ENCODE measurements at regions not wholly inside any gene's neighbourhood (a gene's known extent, or its start where the extent isn't known, plus 50 kb on each side); places are given as distances from the start of the nearest gene placed in this dataset.

- FAIRE-seq (no peak), ATAC-seq (no peak), DNase-seq (ENCODE audit: low spot score) (no peak)
- no peaks in the 10 kb centered on the region for H3K4me1 ChIP-seq (ENCODE audit: insufficient read depth, low read length)
- H3K36me3 ChIP-seq (replicated peaks in 1 of 2; ENCODE audit: control insufficient read depth in 1 of 2, insufficient read depth in 2 of 2, low read length in 2 of 2) = no peaks in the 10 kb centered on the region
- no peak overlapping the region for H2AFZ ChIP-seq (ENCODE audit: low read length)
- ChIA-PET CTCF (ENCODE audit: low intra/inter-chr PET ratio, low total read pairs) (no interaction called here), POLR2A (no interaction called here)
- TF ChIP-seq SRF (IDR thresholded peaks at IDR 0.05; ENCODE audit: low read depth, low read length) (no peak), ZNF691 (CRISPR knock-in tag; IDR thresholded peaks at IDR 0.05; ENCODE audit: borderline replicate concordance, low read depth) (no peak), MEIS2 (CRISPR knock-in tag; IDR thresholded peaks at IDR 0.05) (no peak), SOX5 (CRISPR knock-in tag; IDR thresholded peaks at IDR 0.05; ENCODE audit: borderline replicate concordance) (no peak), SRSF9 (IDR thresholded peaks at IDR 0.05; ENCODE audit: borderline replicate concordance, insufficient read depth, low read depth, low read length, poor library complexity, severe bottlenecking) (no peak), ZSCAN12 (CRISPR knock-in tag; IDR thresholded peaks at IDR 0.05) (no peak), ZNF740 (CRISPR knock-in tag; IDR thresholded peaks at IDR 0.05) (no peak), TBX3 (IDR thresholded peaks at IDR 0.05; ENCODE audit: borderline replicate concordance) (no peak), ATF3 (CRISPR knock-in tag; IDR thresholded peaks at IDR 0.05) (no peak), ZNF362 (CRISPR knock-in tag; IDR thresholded peaks at IDR 0.05; ENCODE audit: borderline replicate concordance) (no peak), ZNF496 (CRISPR knock-in tag; IDR thresholded peaks at IDR 0.05; ENCODE audit: insufficient replicate concordance) (no peak), AKAP8 (CRISPR knock-in tag; IDR thresholded peaks at IDR 0.05) (no peak), KLF16 (CRISPR knock-in tag; IDR thresholded peaks at IDR 0.05) (no peak), MAX (IDR thresholded peaks at IDR 0.05) (no peak)
- H3K27me3 ChIP-seq (ENCODE audit: control insufficient read depth in 1 of 2, insufficient read depth in 2 of 2, low read length in 2 of 2) = no peaks in the 10 kb centered on the region
- H3K4me3 ChIP-seq (replicated peaks in 1 of 3; ENCODE audit: insufficient read depth in 1 of 3, low read depth in 2 of 3, low read length in 3 of 3) = no peak overlapping the region
- H3K4me2 ChIP-seq (ENCODE audit: low read depth, low read length) = no peak overlapping the region
- H3K9ac ChIP-seq (ENCODE audit: insufficient read depth, low read depth, low read length) = no peak overlapping the region
- intact Hi-C loops (cut with micrococcal nuclease; ENCODE audit: unreplicated experiment) (no loop called here), in situ Hi-C loops (cut with HindIII; ENCODE audit: extremely low pct_ligation_motif_present, low pct_unique_long_range_greater_than_20kb) (no loop called here)
- no peak overlapping the region for H3K27ac ChIP-seq (ENCODE audit: extremely low read length, insufficient read depth, low read length)
- no TSS peak for BruUV-seq (replicated peaks)
- H4K20me1 ChIP-seq (ENCODE audit: insufficient read depth, low read length) = no peaks in the 10 kb centered on the region
- H3K9me3 ChIP-seq (ENCODE audit: low read length) = no peaks in the 10 kb centered on the region
- no peaks in the 10 kb centered on the region for H3K79me2 ChIP-seq (ENCODE audit: insufficient read depth, low read length)
These were observed 607.9 kb downstream of the SLCO4C1 start for GRCh38 chr5:101688156-101688555.
